ENCODE measurements at regions not wholly inside any gene's neighbourhood (a gene's known extent, or its start where the extent isn't known, plus 50 kb on each side); places are given as distances from the start of the nearest gene placed in this dataset.

- TF ChIP-seq, protein P1, sequence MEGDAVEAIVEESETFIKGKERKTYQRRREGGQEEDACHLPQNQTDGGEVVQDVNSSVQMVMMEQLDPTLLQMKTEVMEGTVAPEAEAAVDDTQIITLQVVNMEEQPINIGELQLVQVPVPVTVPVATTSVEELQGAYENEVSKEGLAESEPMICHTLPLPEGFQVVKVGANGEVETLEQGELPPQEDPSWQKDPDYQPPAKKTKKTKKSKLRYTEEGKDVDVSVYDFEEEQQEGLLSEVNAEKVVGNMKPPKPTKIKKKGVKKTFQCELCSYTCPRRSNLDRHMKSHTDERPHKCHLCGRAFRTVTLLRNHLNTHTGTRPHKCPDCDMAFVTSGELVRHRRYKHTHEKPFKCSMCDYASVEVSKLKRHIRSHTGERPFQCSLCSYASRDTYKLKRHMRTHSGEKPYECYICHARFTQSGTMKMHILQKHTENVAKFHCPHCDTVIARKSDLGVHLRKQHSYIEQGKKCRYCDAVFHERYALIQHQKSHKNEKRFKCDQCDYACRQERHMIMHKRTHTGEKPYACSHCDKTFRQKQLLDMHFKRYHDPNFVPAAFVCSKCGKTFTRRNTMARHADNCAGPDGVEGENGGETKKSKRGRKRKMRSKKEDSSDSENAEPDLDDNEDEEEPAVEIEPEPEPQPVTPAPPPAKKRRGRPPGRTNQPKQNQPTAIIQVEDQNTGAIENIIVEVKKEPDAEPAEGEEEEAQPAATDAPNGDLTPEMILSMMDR (optimal IDR thresholded peaks at IDR 0.05 in 1 of 3, IDR thresholded peaks at IDR 0.05 in 1 of 3, conservative IDR thresholded peaks at IDR 0.05 in 1 of 3; ENCODE audit: extremely low read depth in 1 of 3, insufficient read depth in 2 of 3, low read length in 3 of 3), result no peak
- no peak for TF ChIP-seq EZH2 (IDR thresholded peaks at IDR 0.05; ENCODE audit: low read length)
These were observed 295.9 kb downstream of the AGTPBP1 start for GRCh38 chr9:85445887-85446286.
